ENCODE measurements at regions not wholly inside any gene's neighbourhood (a gene's known extent, or its start where the extent isn't known, plus 50 kb on each side); places are given as distances from the start of the nearest gene placed in this dataset.

DNA sequence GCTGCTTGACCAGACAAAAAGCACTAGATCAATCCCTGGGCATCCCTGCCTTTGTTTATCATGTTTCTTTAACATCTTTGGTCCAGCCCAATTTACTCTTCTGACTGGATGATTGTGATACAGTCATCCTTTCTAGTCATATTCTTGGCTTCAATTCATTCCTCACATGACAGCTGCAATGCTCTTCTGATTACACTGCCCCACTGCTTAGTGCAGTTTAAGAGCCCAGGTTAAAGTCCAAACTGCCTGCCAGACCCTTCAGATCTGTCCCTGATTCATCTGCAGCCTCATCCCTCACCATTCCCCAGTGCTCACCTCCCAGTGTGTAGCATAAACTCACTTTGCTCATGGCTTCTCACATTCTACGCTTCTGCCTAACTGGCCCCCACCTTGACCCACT is 383.8 kb downstream of the TNS3 start:
- Histone ChIP-seq H2AFZ (ENCODE audit: insufficient read depth, low read depth, low read length, poor library complexity, severe bottlenecking) (no peak overlapping the region), H3K36me3 (replicated peaks in 1 of 2; ENCODE audit: control extremely low read depth in 1 of 2, control insufficient read depth in 1 of 2, extremely low read depth in 1 of 2, insufficient read depth in 2 of 2, low read length in 1 of 2) (no peaks in the 10 kb centered on the region), H4K20me1 (ENCODE audit: control insufficient read depth, insufficient read depth, low read length, poor library complexity, severe bottlenecking) (no peaks in the 10 kb centered on the region), H3K27ac (ENCODE audit: low read length in 2 of 2) (no peak overlapping the region), H3K9me3 (ENCODE audit: control extremely low read depth in 1 of 3, control insufficient read depth in 2 of 3, insufficient read depth in 1 of 3, low read length in 2 of 3) (no peaks in the 10 kb centered on the region), H3K27me3 (replicated peaks in 1 of 4; ENCODE audit: control extremely low read depth in 1 of 4, control insufficient read depth in 3 of 4, insufficient read depth in 4 of 4, low read length in 3 of 4) (no peaks in the 10 kb centered on the region), H3K4me1 (ENCODE audit: control insufficient read depth in 2 of 2, insufficient read depth in 2 of 2, low read length in 2 of 2) (no peaks in the 10 kb centered on the region), H3K4me2 (replicated peaks; ENCODE audit: low read depth, low read length, poor library complexity, severe bottlenecking) (no peak overlapping the region), H3K79me2 (ENCODE audit: control insufficient read depth, insufficient read depth, low read length) (no peaks in the 10 kb centered on the region), H3K4me3 (ENCODE audit: control extremely low read depth in 1 of 5, extremely low read depth in 1 of 5, insufficient read depth in 1 of 5, low read depth in 2 of 5, low read length in 4 of 5) (no peak overlapping the region), H3K9ac (ENCODE audit: low read length) (no peak overlapping the region)
- no peaks in the 10 kb centered on the region for H3K9me3 Mint-ChIP-seq (ENCODE audit: insufficient read depth)
- intact Hi-C loops (cut with micrococcal nuclease), result no loop called here
- H3K4me1 Mint-ChIP-seq, result no peaks in the 10 kb centered on the region
- ChIA-PET POLR2A (no interaction called here), CTCF (no interaction called here)
- DNase-seq, result no peak
- H3K27ac Mint-ChIP-seq, result no peak overlapping the region
- TF ChIP-seq, protein P1, sequence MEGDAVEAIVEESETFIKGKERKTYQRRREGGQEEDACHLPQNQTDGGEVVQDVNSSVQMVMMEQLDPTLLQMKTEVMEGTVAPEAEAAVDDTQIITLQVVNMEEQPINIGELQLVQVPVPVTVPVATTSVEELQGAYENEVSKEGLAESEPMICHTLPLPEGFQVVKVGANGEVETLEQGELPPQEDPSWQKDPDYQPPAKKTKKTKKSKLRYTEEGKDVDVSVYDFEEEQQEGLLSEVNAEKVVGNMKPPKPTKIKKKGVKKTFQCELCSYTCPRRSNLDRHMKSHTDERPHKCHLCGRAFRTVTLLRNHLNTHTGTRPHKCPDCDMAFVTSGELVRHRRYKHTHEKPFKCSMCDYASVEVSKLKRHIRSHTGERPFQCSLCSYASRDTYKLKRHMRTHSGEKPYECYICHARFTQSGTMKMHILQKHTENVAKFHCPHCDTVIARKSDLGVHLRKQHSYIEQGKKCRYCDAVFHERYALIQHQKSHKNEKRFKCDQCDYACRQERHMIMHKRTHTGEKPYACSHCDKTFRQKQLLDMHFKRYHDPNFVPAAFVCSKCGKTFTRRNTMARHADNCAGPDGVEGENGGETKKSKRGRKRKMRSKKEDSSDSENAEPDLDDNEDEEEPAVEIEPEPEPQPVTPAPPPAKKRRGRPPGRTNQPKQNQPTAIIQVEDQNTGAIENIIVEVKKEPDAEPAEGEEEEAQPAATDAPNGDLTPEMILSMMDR (IDR thresholded peaks at IDR 0.05), result no peak
- TF ChIP-seq EZH2 (IDR thresholded peaks at IDR 0.05; ENCODE audit: borderline replicate concordance, insufficient read depth, low read depth, low read length, poor library complexity, severe bottlenecking), result no peak
- peaks cover 3% of the 10 kb centered on the region for H3K27me3 Mint-ChIP-seq
- H3K4me3 Mint-ChIP-seq, result no peak overlapping the region
- no peak for ATAC-seq (ENCODE audit: low read depth)
- no CpG with 5 or more reads among the region's 1 CpG for WGBS (ENCODE audit: insufficient coverage)

DNA sequence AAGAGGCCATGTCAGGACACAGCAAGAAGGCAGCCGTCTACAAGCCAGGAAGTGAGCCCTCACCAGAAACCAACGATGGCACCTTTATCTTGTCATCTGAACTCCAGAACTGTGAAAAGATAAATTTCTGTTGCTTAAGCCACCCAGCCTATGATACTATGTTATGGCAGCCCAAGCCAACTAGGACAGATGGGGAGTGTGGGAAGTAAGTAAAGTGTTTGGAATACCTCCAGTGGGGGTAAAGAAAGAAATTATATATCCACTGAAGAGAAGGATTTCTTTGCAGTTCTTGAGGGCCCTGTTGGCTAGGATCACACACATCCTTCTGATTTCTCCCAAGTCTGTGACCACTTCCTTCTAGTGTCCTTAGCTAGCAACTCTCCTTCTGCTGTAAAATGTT is 384.4 kb downstream of the TNS3 start:
- intact Hi-C loops (cut with micrococcal nuclease), result no loop called here
- Histone ChIP-seq H3K4me2 (replicated peaks; ENCODE audit: low read depth, low read length, poor library complexity, severe bottlenecking) (no peak overlapping the region), H3K4me3 (ENCODE audit: control extremely low read depth in 1 of 5, extremely low read depth in 1 of 5, insufficient read depth in 1 of 5, low read depth in 2 of 5, low read length in 4 of 5) (no peak overlapping the region), H3K9ac (ENCODE audit: low read length) (no peak overlapping the region), H3K4me1 (ENCODE audit: control insufficient read depth in 2 of 2, insufficient read depth in 2 of 2, low read length in 2 of 2) (peaks cover 0 to under 1% of the 10 kb centered on the region in 2 donors), H3K9me3 (ENCODE audit: control extremely low read depth in 1 of 3, control insufficient read depth in 2 of 3, insufficient read depth in 1 of 3, low read length in 2 of 3) (no peaks in the 10 kb centered on the region), H3K27ac (ENCODE audit: low read length in 2 of 2) (no peak overlapping the region), H3K79me2 (ENCODE audit: control insufficient read depth, insufficient read depth, low read length) (no peaks in the 10 kb centered on the region), H2AFZ (ENCODE audit: insufficient read depth, low read depth, low read length, poor library complexity, severe bottlenecking) (no peak overlapping the region), H3K27me3 (replicated peaks in 1 of 4; ENCODE audit: control extremely low read depth in 1 of 4, control insufficient read depth in 3 of 4, insufficient read depth in 4 of 4, low read length in 3 of 4) (no peaks in the 10 kb centered on the region), H3K36me3 (replicated peaks in 1 of 2; ENCODE audit: control extremely low read depth in 1 of 2, control insufficient read depth in 1 of 2, extremely low read depth in 1 of 2, insufficient read depth in 2 of 2, low read length in 1 of 2) (no peaks in the 10 kb centered on the region), H4K20me1 (ENCODE audit: control insufficient read depth, insufficient read depth, low read length, poor library complexity, severe bottlenecking) (no peaks in the 10 kb centered on the region)
- ChIA-PET POLR2A (no interaction called here), CTCF (no interaction called here)
- peaks cover 1% of the 10 kb centered on the region for H3K4me1 Mint-ChIP-seq
- no peak overlapping the region for H3K4me3 Mint-ChIP-seq
- DNase-seq (no peak), ATAC-seq (ENCODE audit: low read depth) (no peak)
- H3K9me3 Mint-ChIP-seq (ENCODE audit: insufficient read depth), result no peaks in the 10 kb centered on the region
- WGBS (ENCODE audit: insufficient coverage), result 83% methylated on average over 1 of the region's 2 CpGs
- no peak overlapping the region for H3K27ac Mint-ChIP-seq
- TF ChIP-seq, protein P1 (IDR thresholded peaks at IDR 0.05), result no peak
- no peak for TF ChIP-seq EZH2 (IDR thresholded peaks at IDR 0.05; ENCODE audit: borderline replicate concordance, insufficient read depth, low read depth, low read length, poor library complexity, severe bottlenecking)
- H3K27me3 Mint-ChIP-seq, result peaks cover 3% of the 10 kb centered on the region
